Right atrium auricular region (tissue), 2 donors: ENCODE measurements at regions not wholly inside any gene's neighbourhood (a gene's known extent, or its start where the extent isn't known, plus 50 kb on each side); places are given as distances from the start of the nearest gene placed in this dataset.
A peak's percentile ranks its signal among the peaks of the same experiment; 100 is the strongest.

Experiments used
- DNase-seq: peaks from one replicate; pipeline ENCODE4 v3.0.0-alpha.2; 2019; ENCODE audit warnings: low spot score
- H3K27ac ChIP-seq, 2 donors: fragments of 200-600 bp; sonication (generic); 1 replicate in 1 of 2; 2 replicates in 1 of 2; pipeline ENCODE4 v1.5.1; 2016 to 2019
- H3K27me3 ChIP-seq, 2 donors: fragments of 200-600 bp; sonication (generic); one replicate each; pipeline versions ENCODE4 v1.5.1 to v1.6.0; 2017 to 2019
- H3K36me3 ChIP-seq: fragments of 200-600 bp; sonication (generic); one replicate; pipeline ENCODE4 v1.5.1; 2016
- H3K4me1 ChIP-seq, 2 donors: fragments of 200-600 bp; sonication (generic); one replicate each; pipeline versions ENCODE4 v1.5.1 to v1.6.0; 2017 to 2019
- H3K4me3 ChIP-seq, 2 donors: fragments of 200-600 bp; sonication (generic); 1 replicate in 1 of 2; 2 replicates in 1 of 2; pipeline ENCODE4 v1.5.1; 2017 to 2019; ENCODE audit warnings: mild to moderate bottlenecking in 1 of 2, moderate library complexity in 1 of 2
- H3K9me3 ChIP-seq, 2 donors: fragments of 200-600 bp; sonication (generic); one replicate each; pipeline ENCODE4 v1.5.1; 2019
- CTCF ChIP-seq, 2 donors: fragments of 200-600 bp; sonication (generic); IDR thresholded peaks; one replicate each; pipeline ENCODE4 v1.5.1; 2019; ENCODE audit warnings: antibody characterized with exemption in 2 of 2

- no peak for TF ChIP-seq CTCF (IDR thresholded peaks at IDR 0.05)
- H3K4me3 ChIP-seq = peak overlapping the region in 1 of 2 donors; percentile 34
- H3K27ac ChIP-seq = no peak overlapping the region
- no peaks in the 10 kb centered on the region for H3K9me3 ChIP-seq
- H3K36me3 ChIP-seq = no peaks in the 10 kb centered on the region
- no peak for DNase-seq
- no peaks in the 10 kb centered on the region for H3K27me3 ChIP-seq
- H3K4me1 ChIP-seq = peaks cover 0 to 17% of the 10 kb centered on the region in 2 donors
Observed at GRCh38 chr9:17905366-17905765, 326.5 kb downstream of the SH3GL2 start.

- no peak for TF ChIP-seq CTCF (IDR thresholded peaks at IDR 0.05)
Observed at GRCh38 chr9:17905781-17906175, 326.9 kb downstream of the SH3GL2 start.

DNA sequence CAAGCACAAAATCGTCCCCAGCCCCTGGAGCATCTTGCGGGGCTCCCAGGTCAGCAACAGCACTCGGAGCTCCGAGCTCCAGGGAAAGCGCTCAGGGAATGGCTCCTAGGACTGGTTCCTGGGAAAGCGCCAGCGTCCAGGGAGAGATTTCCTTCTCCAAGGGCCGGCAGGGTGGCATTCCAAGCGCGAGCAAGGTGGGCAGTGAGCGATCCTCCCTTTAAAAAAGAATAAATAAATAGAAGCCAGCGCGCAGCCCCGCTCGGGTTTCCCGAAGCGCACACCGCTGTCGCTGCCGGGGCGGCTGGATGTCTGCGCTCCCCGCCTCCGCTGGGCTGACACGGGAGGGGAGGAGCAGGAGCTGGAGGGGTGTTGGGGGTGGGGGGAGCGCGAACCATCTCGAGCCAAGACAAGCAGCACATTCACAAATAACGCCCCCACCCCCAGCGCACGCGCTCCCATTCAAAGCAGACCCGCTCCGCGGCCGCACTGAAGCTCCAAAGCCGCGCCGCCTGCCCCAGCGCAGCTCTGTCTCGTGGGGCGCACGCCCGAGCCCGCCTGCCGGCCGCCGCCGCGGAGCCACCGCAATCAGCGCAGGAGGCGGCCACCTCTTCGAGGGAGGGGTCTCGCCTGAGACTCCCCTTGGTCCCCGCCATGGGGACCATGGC, 327.4 kb downstream of the SH3GL2 start:
- Histone ChIP-seq H3K27me3 (no peaks in the 10 kb centered on the region), H3K27ac (no peak overlapping the region)

More at GRCh38 chr9:17905781-17906175, 326.9 kb downstream of the SH3GL2 start:
- DNase-seq = no peak
- peak overlapping the region; percentile 10 to 34 for H3K4me3 ChIP-seq
- H3K27ac ChIP-seq = no peak overlapping the region
- no peaks in the 10 kb centered on the region for H3K36me3 ChIP-seq
- H3K4me1 ChIP-seq = peaks cover 0 to 17% of the 10 kb centered on the region in 2 donors
- H3K27me3 ChIP-seq = no peaks in the 10 kb centered on the region
- no peaks in the 10 kb centered on the region for H3K9me3 ChIP-seq

DNA sequence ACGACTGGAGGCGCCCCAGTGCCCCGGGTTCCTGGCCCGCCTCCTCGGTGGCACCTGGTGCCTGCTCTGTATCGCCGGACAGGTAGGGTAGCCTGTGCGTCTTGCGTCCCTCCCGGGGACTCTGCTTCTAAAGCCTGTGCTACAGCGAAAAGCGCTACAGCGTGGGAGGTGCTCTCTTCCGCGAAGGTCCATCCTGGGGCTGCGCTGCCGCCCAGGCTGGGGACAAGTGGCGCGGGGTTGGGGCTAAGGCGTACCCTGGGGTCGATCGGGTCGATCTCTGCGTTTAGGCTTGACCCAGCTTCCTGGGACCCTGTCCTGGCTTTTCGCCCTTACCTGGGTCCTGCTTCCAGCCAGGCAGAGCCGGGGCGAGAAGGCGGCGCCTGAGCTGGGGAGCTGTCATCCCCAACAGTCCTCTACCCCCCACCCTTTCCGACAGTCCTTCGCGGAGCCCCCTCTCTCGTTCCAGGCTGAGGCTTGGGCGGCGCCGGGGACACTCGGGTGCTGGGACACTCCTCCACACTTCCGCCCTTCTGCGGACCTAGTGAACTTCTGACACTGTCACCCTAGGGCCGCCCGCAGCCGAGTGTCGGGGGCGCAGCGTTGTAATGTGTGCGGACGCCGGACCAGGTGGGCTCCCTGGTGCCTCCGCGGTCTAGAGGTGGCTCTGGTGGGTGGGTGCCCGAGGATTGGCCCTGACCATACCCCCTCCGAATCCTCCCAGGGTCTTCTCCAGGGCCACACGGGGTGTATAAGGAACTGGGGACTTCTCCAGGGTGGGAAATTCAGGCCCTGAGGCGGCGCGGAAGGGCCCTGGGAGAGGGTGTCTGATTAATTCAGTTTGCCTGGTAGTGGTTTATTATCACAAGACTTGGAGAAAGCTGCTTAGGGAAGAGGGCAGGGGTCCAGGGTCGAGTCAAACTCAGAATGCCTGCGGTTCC, 328.2 kb downstream of the SH3GL2 start:
- no peaks in the 10 kb centered on the region for H3K36me3 ChIP-seq
- H3K4me3 ChIP-seq = peak overlapping the region; percentile 10 to 34
- no peak overlapping the region for H3K27ac ChIP-seq

More for the DNA sequence above, 327.4 kb downstream of the SH3GL2 start:
- peaks cover 0 to 17% of the 10 kb centered on the region in 2 donors for H3K4me1 ChIP-seq
- no peaks in the 10 kb centered on the region for H3K9me3 ChIP-seq
- TF ChIP-seq CTCF (IDR thresholded peaks at IDR 0.05) = no peak
- no peaks in the 10 kb centered on the region for H3K36me3 ChIP-seq
- peak overlapping the region; percentile 10 to 34 for H3K4me3 ChIP-seq
- DNase-seq = no peak

More for the DNA sequence above, 328.2 kb downstream of the SH3GL2 start:
- Histone ChIP-seq H3K9me3 (no peaks in the 10 kb centered on the region), H3K27me3 (no peaks in the 10 kb centered on the region), H3K4me1 (peaks cover 0 to 17% of the 10 kb centered on the region in 2 donors)
- DNase-seq = no peak
- no peak for TF ChIP-seq CTCF (IDR thresholded peaks at IDR 0.05)
